ENCODE measurements at regions not wholly inside any gene's neighbourhood (a gene's known extent, or its start where the extent isn't known, plus 50 kb on each side); places are given as distances from the start of the nearest gene placed in this dataset.

- ChIA-PET CTCF (interaction anchor here (0.7 kb wide), 1 partner anchor 120 kb away, joined by 3 read pairs; no protein-coding TSS in a partner anchor), POLR2A (no interaction called here)
- H3K27ac ChIP-seq (ENCODE audit: extremely low read depth, low read depth, low read length): no peak overlapping the region
- H3K4me3 ChIP-seq (ENCODE audit: low read depth, low read length): no peak overlapping the region
- no peaks in the 10 kb centered on the region for H3K9me3 ChIP-seq (ENCODE audit: control insufficient read depth, insufficient read depth, low read depth, low read length)
- no peaks in the 10 kb centered on the region for H3K36me3 ChIP-seq (ENCODE audit: control insufficient read depth in 2 of 2, insufficient read depth in 1 of 2, low read length in 2 of 2)
- no peak for TF ChIP-seq ZNF792 (tag by site-specific recombination; IDR thresholded peaks at IDR 0.05)
- no peak for TF ChIP-seq ZNF704 (tag by site-specific recombination; IDR thresholded peaks at IDR 0.05)
- TF ChIP-seq GFI1B (tag by site-specific recombination; IDR thresholded peaks at IDR 0.05): no peak
- peak; percentile 95 for TF ChIP-seq ZNF133 (tag by site-specific recombination; IDR thresholded peaks at IDR 0.05)
- TF ChIP-seq SETDB1 (IDR thresholded peaks at IDR 0.05; ENCODE audit: insufficient read length, low read length): peak; percentile 83
- TF ChIP-seq ZNF626 (tag by site-specific recombination; IDR thresholded peaks at IDR 0.05): 0 out of 2 replicates have a peak, but pooled peaks have one; percentile 18
- TF ChIP-seq ZNF549 (tag by site-specific recombination; IDR thresholded peaks at IDR 0.05): peak; percentile 65
- TF ChIP-seq CTCF (tag by site-specific recombination; IDR thresholded peaks at IDR 0.05): no peak
- no peak for TF ChIP-seq ZFP37 (tag by site-specific recombination; IDR thresholded peaks at IDR 0.05)
- no peak for TF ChIP-seq TRIM28 (IDR thresholded peaks at IDR 0.05; ENCODE audit: borderline replicate concordance, low read length)
- no peaks in the 10 kb centered on the region for H3K4me1 ChIP-seq (ENCODE audit: control insufficient read depth, insufficient read depth, low read length)
Measured at GRCh38 chr12:67816269-67816668, 167.7 kb downstream of the DYRK2 start.

GRCh38 chr12:67818459-67818903 is 169.9 kb downstream of the DYRK2 start:
- POLR2A ChIA-PET: no interaction called here

More at GRCh38 chr12:67818459-67818903, 169.9 kb downstream of the DYRK2 start:
- H3K27ac ChIP-seq (ENCODE audit: extremely low read depth, low read depth, low read length): no peak overlapping the region
- no peaks in the 10 kb centered on the region for H3K9me3 ChIP-seq (ENCODE audit: control insufficient read depth, insufficient read depth, low read depth, low read length)
- CTCF ChIA-PET: interaction anchor here (0.7 kb wide), 1 partner anchor 1540 kb away, joined by 3 read pairs; no protein-coding TSS in a partner anchor
- no peaks in the 10 kb centered on the region for H3K36me3 ChIP-seq (ENCODE audit: control insufficient read depth in 2 of 2, insufficient read depth in 1 of 2, low read length in 2 of 2)
- no peak for TF ChIP-seq ZNF184 (tag by site-specific recombination; IDR thresholded peaks at IDR 0.05)
- no peak for TF ChIP-seq SP7 (tag by site-specific recombination; IDR thresholded peaks at IDR 0.05)
- no peak for TF ChIP-seq ZNF677 (tag by site-specific recombination; IDR thresholded peaks at IDR 0.05)
- TF ChIP-seq ZNF221 (tag by site-specific recombination; IDR thresholded peaks at IDR 0.05; ENCODE audit: borderline replicate concordance): no peak
- TF ChIP-seq ZNF558 (tag by site-specific recombination; IDR thresholded peaks at IDR 0.05): no peak
- no peak for TF ChIP-seq ZNF629 (tag by site-specific recombination; IDR thresholded peaks at IDR 0.05)
- no peak for TF ChIP-seq ZNF549 (tag by site-specific recombination; IDR thresholded peaks at IDR 0.05)
- no peak for TF ChIP-seq ZNF654 (tag by site-specific recombination; IDR thresholded peaks at IDR 0.05; ENCODE audit: low read depth)
- no peak for TF ChIP-seq ZNF664 (tag by site-specific recombination; IDR thresholded peaks at IDR 0.05)
- TF ChIP-seq ZNF785 (tag by site-specific recombination; IDR thresholded peaks at IDR 0.05): no peak
- no peak for TF ChIP-seq ZBTB8A (tag by site-specific recombination; IDR thresholded peaks at IDR 0.05)
- TF ChIP-seq ZBTB10 (tag by site-specific recombination; IDR thresholded peaks at IDR 0.05): no peak
- TF ChIP-seq KLF7 (tag by site-specific recombination; IDR thresholded peaks at IDR 0.05; ENCODE audit: borderline replicate concordance): no peak
- TF ChIP-seq ZBTB49 (tag by site-specific recombination; IDR thresholded peaks at IDR 0.05; ENCODE audit: low read depth): no peak
- TF ChIP-seq OVOL3 (tag by site-specific recombination; IDR thresholded peaks at IDR 0.05): no peak
- no peak for TF ChIP-seq ZBTB7A (tag by site-specific recombination; IDR thresholded peaks at IDR 0.05; ENCODE audit: low read depth)
- H3K4me3 ChIP-seq (ENCODE audit: low read depth, low read length): no peak overlapping the region
- no peaks in the 10 kb centered on the region for H3K4me1 ChIP-seq (ENCODE audit: control insufficient read depth, insufficient read depth, low read length)

Data from HEK293 (cell line).